Astrocyte of the spinal cord (primary cell): ENCODE measurements at regions not wholly inside any gene's neighbourhood (a gene's known extent, or its start where the extent isn't known, plus 50 kb on each side); places are given as distances from the start of the nearest gene placed in this dataset.

Experiments
- DNase-seq: peaks from one replicate; pipeline ENCODE4 v3.0.0; 2011; ENCODE audit warnings: low read depth, low spot score
- H3K4me3 ChIP-seq: 2 replicates; pipeline ENCODE4 v1.5.1; 2011; ENCODE audit warnings: low read depth, mild to moderate bottlenecking, low read length, moderate library complexity
- CTCF ChIP-seq: IDR thresholded peaks from 2 replicates; pipeline ENCODE4 v1.5.1; 2012; ENCODE audit warnings: low read depth, mild to moderate bottlenecking, low read length, inconsistent platforms
- in situ Hi-C: cut with HindIII; loops from 2 replicates; pipeline ENCODE4 v1.10.0; 2017; ENCODE audit warnings: low sequenced_read_pairs

GRCh38 chr5:147018812-147019211, 140.3 kb upstream of the PPP2R2B start:
- no peak overlapping the region for H3K4me3 ChIP-seq
- in situ Hi-C loops: no loop called here
- no peak for TF ChIP-seq CTCF
- DNase-seq: no peak

GRCh38 chr5:147036691-147037245, 158.2 kb upstream of the PPP2R2B start:
- in situ Hi-C loops: no loop called here
- H3K4me3 ChIP-seq: no peak overlapping the region
- TF ChIP-seq CTCF: no peak
- DNase-seq: no peak

GRCh38 chr5:147037515-147038205, 159.1 kb upstream of the PPP2R2B start:
- TF ChIP-seq CTCF: no peak
- H3K4me3 ChIP-seq: no peak overlapping the region
- in situ Hi-C loops: no loop called here
- DNase-seq: peak; percentile 81

- in situ Hi-C loops: no loop called here
- no peak for TF ChIP-seq CTCF
- no peak for DNase-seq
- H3K4me3 ChIP-seq: no peak overlapping the region
Measured at GRCh38 chr5:147040856-147041255, 162.3 kb upstream of the PPP2R2B start.

- H3K4me3 ChIP-seq: no peak overlapping the region
- no peak for DNase-seq
- no peak for TF ChIP-seq CTCF
- in situ Hi-C loops: no loop called here
Measured at GRCh38 chr5:147044572-147045273, 166.2 kb upstream of the PPP2R2B start.

- no peak for DNase-seq
- in situ Hi-C loops: no loop called here
- H3K4me3 ChIP-seq: no peak overlapping the region
- TF ChIP-seq CTCF: no peak
Measured at GRCh38 chr5:147045290-147045689, 166.7 kb upstream of the PPP2R2B start.
